ENCODE measurements at regions not wholly inside any gene's neighbourhood (a gene's known extent, or its start where the extent isn't known, plus 50 kb on each side); places are given as distances from the start of the nearest gene placed in this dataset.

GRCh38 chr1:82837766-82838465 lies 1037.2 kb downstream of the ADGRL2 start:
- TF ChIP-seq CTCF (IDR thresholded peaks at IDR 0.05) = no peak
- TF ChIP-seq POLR2A (IDR thresholded peaks at IDR 0.05) = no peak
- no peak for TF ChIP-seq EP300 (IDR thresholded peaks at IDR 0.05)
- TF ChIP-seq POLR2AphosphoS5 (IDR thresholded peaks at IDR 0.05) = no peak

Data from upper lobe of left lung (tissue), 4 donors.